Activated CD4-positive, alpha-beta memory T cell treated with anti-CD3 and anti-CD28 coated beads for 36 hours (primary cell): ENCODE measurements at regions not wholly inside any gene's neighbourhood (a gene's known extent, or its start where the extent isn't known, plus 50 kb on each side); places are given as distances from the start of the nearest gene placed in this dataset.
"Not testable (repeated sequence)": the region's sequence is repeated elsewhere in the genome, so short reads cannot be mapped to it uniquely, and the experiment has no call there.

Experiments used
- CTCF ChIA-PET: fragments of 350-600 bp; sonication (Branson Sonifier 250); formaldehyde crosslinking; loops from one replicate; lab custom pipeline; 2021; ENCODE audit warnings: antibody characterized with exemption, inconsistent platforms; lab: Charles Lee
- POLR2A ChIA-PET: fragments of 350-600 bp; sonication (Branson Sonifier 250); formaldehyde crosslinking; loops from one replicate; lab custom pipeline; 2021; ENCODE audit warnings: antibody characterized with exemption; lab: Charles Lee
- DNase-seq: peaks from one replicate; pipeline ENCODE4 v3.0.0-alpha.2; 2020
- H3K27ac Mint-ChIP-seq: one replicate; pipeline ENCODE4 v1.8.0; 2021; ENCODE audit warnings: mixed read lengths
- H3K27me3 Mint-ChIP-seq: one replicate; pipeline ENCODE4 v1.8.0; 2021; ENCODE audit warnings: mixed read lengths
- H3K36me3 Mint-ChIP-seq: one replicate; pipeline ENCODE4 v1.8.0; 2021; ENCODE audit warnings: mixed read lengths
- H3K4me1 Mint-ChIP-seq: one replicate; pipeline ENCODE4 v1.8.0; 2021; ENCODE audit warnings: low read depth, mixed read lengths
- H3K4me3 Mint-ChIP-seq: one replicate; pipeline ENCODE4 v1.8.0; 2021; ENCODE audit warnings: mild to moderate bottlenecking, mixed read lengths
- H3K9me3 Mint-ChIP-seq: one replicate; pipeline ENCODE4 v1.8.0; 2021; ENCODE audit warnings: mixed read lengths
- intact Hi-C: fragments of 100-400 bp; cut with micrococcal nuclease; formaldehyde crosslinking; loops from one replicate; pipeline ENCODE4 v1.15.1; 2023

GRCh38 chr6:78749326-78749725, 118.0 kb upstream of the IRAK1BP1 start:
- H3K36me3 Mint-ChIP-seq, result peaks cover 3% of the 10 kb centered on the region
- CTCF ChIA-PET, result no interaction called here
- POLR2A ChIA-PET, result no interaction called here
- no peaks in the 10 kb centered on the region for H3K27me3 Mint-ChIP-seq
- DNase-seq, result no peak
- H3K4me3 Mint-ChIP-seq, result no peak overlapping the region
- H3K27ac Mint-ChIP-seq, result no peak overlapping the region
- H3K4me1 Mint-ChIP-seq, result no peaks in the 10 kb centered on the region
- H3K9me3 Mint-ChIP-seq, result peaks cover 17% of the 10 kb centered on the region
- intact Hi-C loops, result no loop called here

- H3K4me3 Mint-ChIP-seq, H3K36me3 Mint-ChIP-seq, POLR2A ChIA-PET, H3K4me1 Mint-ChIP-seq, intact Hi-C loops, H3K9me3 Mint-ChIP-seq, H3K27ac Mint-ChIP-seq, H3K27me3 Mint-ChIP-seq, DNase-seq, CTCF ChIA-PET: not testable (repeated sequence)
These were observed 109.0 kb upstream of the IRAK1BP1 start for GRCh38 chr6:78758297-78758798.

- ChIA-PET POLR2A (no interaction called here), CTCF (no interaction called here)
- Mint-ChIP-seq H3K27ac (no peak overlapping the region), H3K27me3 (no peaks in the 10 kb centered on the region), H3K4me1 (no peaks in the 10 kb centered on the region), H3K9me3 (peaks cover under 1% of the 10 kb centered on the region), H3K36me3 (no peaks in the 10 kb centered on the region), H3K4me3 (no peak overlapping the region)
- DNase-seq, result no peak
- intact Hi-C loops, result no loop called here
These were observed 99.1 kb upstream of the IRAK1BP1 start for GRCh38 chr6:78768271-78768670.

GRCh38 chr6:78770765-78771164, 96.6 kb upstream of the IRAK1BP1 start:
- DNase-seq, result no peak
- Mint-ChIP-seq H3K27me3 (no peaks in the 10 kb centered on the region), H3K9me3 (no peaks in the 10 kb centered on the region), H3K27ac (no peak overlapping the region), H3K36me3 (no peaks in the 10 kb centered on the region), H3K4me1 (no peaks in the 10 kb centered on the region), H3K4me3 (no peak overlapping the region)
- intact Hi-C loops, result no loop called here
- POLR2A ChIA-PET, result no interaction called here
- CTCF ChIA-PET, result no interaction called here

- Mint-ChIP-seq H3K27ac (no peak overlapping the region), H3K4me1 (no peaks in the 10 kb centered on the region), H3K4me3 (no peak overlapping the region), H3K36me3 (no peaks in the 10 kb centered on the region), H3K9me3 (no peaks in the 10 kb centered on the region), H3K27me3 (no peaks in the 10 kb centered on the region)
- POLR2A ChIA-PET, result no interaction called here
- CTCF ChIA-PET, result no interaction called here
- no peak for DNase-seq
- intact Hi-C loops, result no loop called here
These were observed 95.8 kb upstream of the IRAK1BP1 start for GRCh38 chr6:78771586-78771985.

GRCh38 chr6:78781001-78781400, 86.3 kb upstream of the IRAK1BP1 start:
- POLR2A ChIA-PET, result no interaction called here
- no peaks in the 10 kb centered on the region for H3K27me3 Mint-ChIP-seq
- H3K4me3 Mint-ChIP-seq, result no peak overlapping the region

GRCh38 chr6:78783366-78783765, 84.0 kb upstream of the IRAK1BP1 start:
- intact Hi-C loops, H3K36me3 Mint-ChIP-seq, H3K27ac Mint-ChIP-seq, POLR2A ChIA-PET, H3K9me3 Mint-ChIP-seq, DNase-seq, H3K27me3 Mint-ChIP-seq, H3K4me3 Mint-ChIP-seq, CTCF ChIA-PET, H3K4me1 Mint-ChIP-seq: not testable (repeated sequence)

More at GRCh38 chr6:78781001-78781400, 86.3 kb upstream of the IRAK1BP1 start:
- CTCF ChIA-PET, result no interaction called here
- H3K4me1 Mint-ChIP-seq, result no peaks in the 10 kb centered on the region
- no peak overlapping the region for H3K27ac Mint-ChIP-seq
- no peak for DNase-seq
- H3K9me3 Mint-ChIP-seq, result no peaks in the 10 kb centered on the region
- no peaks in the 10 kb centered on the region for H3K36me3 Mint-ChIP-seq
- intact Hi-C loops, result no loop called here

- ChIA-PET CTCF (no interaction called here), POLR2A (no interaction called here)
- Mint-ChIP-seq H3K27me3 (no peaks in the 10 kb centered on the region), H3K4me3 (no peak overlapping the region), H3K9me3 (peaks cover 33% of the 10 kb centered on the region), H3K4me1 (no peaks in the 10 kb centered on the region), H3K27ac (no peak overlapping the region), H3K36me3 (no peaks in the 10 kb centered on the region)
- intact Hi-C loops, result no loop called here
- no peak for DNase-seq
These were observed 70.1 kb upstream of the IRAK1BP1 start for GRCh38 chr6:78797270-78797669.

- no peak overlapping the region for H3K4me3 Mint-ChIP-seq
- ChIA-PET POLR2A (no interaction called here), CTCF (no interaction called here)
- no peak overlapping the region for H3K27ac Mint-ChIP-seq
- peaks cover 40% of the 10 kb centered on the region for H3K9me3 Mint-ChIP-seq
- no peaks in the 10 kb centered on the region for H3K27me3 Mint-ChIP-seq
- no peaks in the 10 kb centered on the region for H3K36me3 Mint-ChIP-seq
- intact Hi-C loops, result no loop called here
- H3K4me1 Mint-ChIP-seq, result no peaks in the 10 kb centered on the region
- no peak for DNase-seq
These were observed 67.7 kb upstream of the IRAK1BP1 start for GRCh38 chr6:78799682-78800081.

GRCh38 chr6:78806792-78807191, 60.6 kb upstream of the IRAK1BP1 start:
- H3K27me3 Mint-ChIP-seq, intact Hi-C loops, DNase-seq, H3K36me3 Mint-ChIP-seq, H3K27ac Mint-ChIP-seq, POLR2A ChIA-PET, H3K4me1 Mint-ChIP-seq, H3K4me3 Mint-ChIP-seq, CTCF ChIA-PET: not testable (repeated sequence)
- peaks cover 12% of the 10 kb centered on the region for H3K9me3 Mint-ChIP-seq

GRCh38 chr6:78807655-78808355, 59.5 kb upstream of the IRAK1BP1 start:
- peaks cover 12% of the 10 kb centered on the region for H3K9me3 Mint-ChIP-seq
- H3K36me3 Mint-ChIP-seq, H3K4me1 Mint-ChIP-seq, H3K27ac Mint-ChIP-seq, DNase-seq, intact Hi-C loops, H3K4me3 Mint-ChIP-seq, POLR2A ChIA-PET: not testable (repeated sequence)
- CTCF ChIA-PET, result interaction anchor here (0.6 kb wide), 1 partner anchor 368 kb away, joined by 3 read pairs; no protein-coding TSS in a partner anchor
- H3K27me3 Mint-ChIP-seq, result peaks cover 16% of the 10 kb centered on the region

GRCh38 chr6:78808356-78808891, 58.9 kb upstream of the IRAK1BP1 start:
- Mint-ChIP-seq H3K4me3 (no peak overlapping the region), H3K27ac (no peak overlapping the region), H3K36me3 (no peaks in the 10 kb centered on the region), H3K4me1 (no peaks in the 10 kb centered on the region), H3K27me3 (peaks cover 16% of the 10 kb centered on the region), H3K9me3 (peaks cover 8% of the 10 kb centered on the region)
- POLR2A ChIA-PET, result no interaction called here
- intact Hi-C loops, result no loop called here
- no peak for DNase-seq
- CTCF ChIA-PET, result interaction anchor here (0.6 kb wide), 1 partner anchor 369 kb away, joined by 3 read pairs; no protein-coding TSS in a partner anchor

- intact Hi-C loops, result no loop called here
- DNase-seq, result no peak
- H3K9me3 Mint-ChIP-seq, result peaks cover 5% of the 10 kb centered on the region
- no peaks in the 10 kb centered on the region for H3K36me3 Mint-ChIP-seq
- H3K27me3 Mint-ChIP-seq, result peaks cover 16% of the 10 kb centered on the region
- H3K4me1 Mint-ChIP-seq, result no peaks in the 10 kb centered on the region
- ChIA-PET POLR2A (no interaction called here), CTCF (no interaction called here)
- no peak overlapping the region for H3K27ac Mint-ChIP-seq
- H3K4me3 Mint-ChIP-seq, result no peak overlapping the region
These were observed 58.4 kb upstream of the IRAK1BP1 start for GRCh38 chr6:78808933-78809332.
